Tibial nerve (tissue), 4 donors: ENCODE measurements at regions not wholly inside any gene's neighbourhood (a gene's known extent, or its start where the extent isn't known, plus 50 kb on each side); places are given as distances from the start of the nearest gene placed in this dataset.

Source experiments
- CTCF ChIP-seq, 5 experiments: fragments of 200-600 bp in 3 of 5; fragments of 450-650 bp in 2 of 5; sonication (generic) in 3 of 5; IDR thresholded peaks; one replicate each; pipeline ENCODE4 v1.5.1; 2016 to 2019; ENCODE audit warnings: antibody characterized with exemption in 5 of 5, mild to moderate bottlenecking in 3 of 5, moderate library complexity in 2 of 5
- EP300 ChIP-seq, 2 donors: sonication (generic); formaldehyde crosslinking; IDR thresholded peaks; one replicate each; pipeline ENCODE4 v1.6.1; 2017; ENCODE audit warnings: antibody characterized with exemption in 2 of 2, mild to moderate bottlenecking in 1 of 2
- POLR2A ChIP-seq, 2 donors: fragments of 450-650 bp; IDR thresholded peaks; one replicate each; pipeline ENCODE4 v1.6.1; 2017; ENCODE audit warnings: antibody characterized with exemption in 2 of 2, mild to moderate bottlenecking in 2 of 2, moderate library complexity in 2 of 2

- TF ChIP-seq CTCF (IDR thresholded peaks at IDR 0.05) (no peak), POLR2A (IDR thresholded peaks at IDR 0.05) (no peak), EP300 (IDR thresholded peaks at IDR 0.05) (no peak)
Measured at GRCh38 chr10:26372513-26373354, 65.4 kb upstream of the APBB1IP start.
